Esophagus muscularis mucosa (tissue), 3 donors: ENCODE measurements at regions not wholly inside any gene's neighbourhood (a gene's known extent, or its start where the extent isn't known, plus 50 kb on each side); places are given as distances from the start of the nearest gene placed in this dataset.

Experiments
- POLR2A ChIP-seq: fragments of 450-650 bp; IDR thresholded peaks from one replicate; pipeline ENCODE4 v1.6.1; 2017; ENCODE audit warnings: antibody characterized with exemption, moderate library complexity, mild to moderate bottlenecking, low read depth
- POLR2AphosphoS5 ChIP-seq, 2 donors: sonication (generic); formaldehyde crosslinking; IDR thresholded peaks; one replicate each; pipeline ENCODE4 v1.6.1; 2017; ENCODE audit warnings: antibody characterized with exemption in 2 of 2
- TF ChIP-seq, protein P1 (sequence below), 3 experiments: fragments of 200-600 bp in 2 of 3; fragments of 450-650 bp in 1 of 3; sonication (generic) in 2 of 3; IDR thresholded peaks; one replicate each; pipeline ENCODE4 v1.5.1; 2017 to 2019; ENCODE audit warnings: antibody characterized with exemption in 3 of 3, mild to moderate bottlenecking in 2 of 3, moderate library complexity in 1 of 3

DNA sequence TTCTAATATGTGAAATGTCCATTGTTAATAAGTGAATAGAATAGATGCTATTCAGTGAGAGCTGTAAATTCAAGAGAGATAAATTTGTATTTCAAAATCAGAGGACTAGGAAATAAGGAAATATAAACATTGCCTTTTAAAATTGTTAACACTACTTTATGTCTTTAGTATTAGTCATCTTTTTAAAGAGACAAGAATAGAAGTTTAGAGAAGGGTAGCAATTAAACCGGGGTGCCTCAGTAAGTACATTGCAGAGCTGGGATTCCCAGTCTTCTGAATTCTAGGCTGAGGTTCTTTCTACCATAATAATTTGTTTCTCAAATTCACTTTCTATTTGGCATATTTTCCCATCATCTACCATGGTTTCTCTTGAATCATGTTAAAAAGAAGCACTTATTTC lies 498.6 kb downstream of the SLC16A7 start:
- TF ChIP-seq POLR2A = no peak
- TF ChIP-seq, protein P1, sequence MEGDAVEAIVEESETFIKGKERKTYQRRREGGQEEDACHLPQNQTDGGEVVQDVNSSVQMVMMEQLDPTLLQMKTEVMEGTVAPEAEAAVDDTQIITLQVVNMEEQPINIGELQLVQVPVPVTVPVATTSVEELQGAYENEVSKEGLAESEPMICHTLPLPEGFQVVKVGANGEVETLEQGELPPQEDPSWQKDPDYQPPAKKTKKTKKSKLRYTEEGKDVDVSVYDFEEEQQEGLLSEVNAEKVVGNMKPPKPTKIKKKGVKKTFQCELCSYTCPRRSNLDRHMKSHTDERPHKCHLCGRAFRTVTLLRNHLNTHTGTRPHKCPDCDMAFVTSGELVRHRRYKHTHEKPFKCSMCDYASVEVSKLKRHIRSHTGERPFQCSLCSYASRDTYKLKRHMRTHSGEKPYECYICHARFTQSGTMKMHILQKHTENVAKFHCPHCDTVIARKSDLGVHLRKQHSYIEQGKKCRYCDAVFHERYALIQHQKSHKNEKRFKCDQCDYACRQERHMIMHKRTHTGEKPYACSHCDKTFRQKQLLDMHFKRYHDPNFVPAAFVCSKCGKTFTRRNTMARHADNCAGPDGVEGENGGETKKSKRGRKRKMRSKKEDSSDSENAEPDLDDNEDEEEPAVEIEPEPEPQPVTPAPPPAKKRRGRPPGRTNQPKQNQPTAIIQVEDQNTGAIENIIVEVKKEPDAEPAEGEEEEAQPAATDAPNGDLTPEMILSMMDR (IDR thresholded peaks at IDR 0.05) = no peak
- no peak for TF ChIP-seq POLR2AphosphoS5 (IDR thresholded peaks at IDR 0.05)
